ENCODE measurements at regions not wholly inside any gene's neighbourhood (a gene's known extent, or its start where the extent isn't known, plus 50 kb on each side); places are given as distances from the start of the nearest gene placed in this dataset.
"Not testable (repeated sequence)": the region's sequence is repeated elsewhere in the genome, so short reads cannot be mapped to it uniquely, and the experiment has no call there.

DNA sequence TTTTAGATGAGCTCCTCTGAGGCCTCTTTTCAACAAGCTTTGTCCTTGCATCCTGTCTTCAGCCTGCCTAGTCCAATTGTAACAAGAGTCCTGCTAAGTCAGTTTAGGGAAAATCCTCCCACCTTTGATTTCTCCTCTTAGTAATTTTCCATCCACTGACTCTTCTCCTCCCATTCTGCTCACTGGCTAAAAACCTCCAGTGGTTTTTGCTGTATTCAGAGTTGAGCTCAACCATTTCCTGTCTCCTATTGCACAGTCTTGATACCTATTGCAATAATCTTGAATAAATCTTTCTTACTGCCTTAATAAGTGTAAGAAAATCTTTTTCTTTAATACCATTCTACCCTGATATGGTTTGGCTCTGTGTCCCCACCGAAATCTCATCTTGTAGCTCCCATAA, 117.8 kb upstream of the ENPP6 start:
- TF ChIP-seq, protein P1, sequence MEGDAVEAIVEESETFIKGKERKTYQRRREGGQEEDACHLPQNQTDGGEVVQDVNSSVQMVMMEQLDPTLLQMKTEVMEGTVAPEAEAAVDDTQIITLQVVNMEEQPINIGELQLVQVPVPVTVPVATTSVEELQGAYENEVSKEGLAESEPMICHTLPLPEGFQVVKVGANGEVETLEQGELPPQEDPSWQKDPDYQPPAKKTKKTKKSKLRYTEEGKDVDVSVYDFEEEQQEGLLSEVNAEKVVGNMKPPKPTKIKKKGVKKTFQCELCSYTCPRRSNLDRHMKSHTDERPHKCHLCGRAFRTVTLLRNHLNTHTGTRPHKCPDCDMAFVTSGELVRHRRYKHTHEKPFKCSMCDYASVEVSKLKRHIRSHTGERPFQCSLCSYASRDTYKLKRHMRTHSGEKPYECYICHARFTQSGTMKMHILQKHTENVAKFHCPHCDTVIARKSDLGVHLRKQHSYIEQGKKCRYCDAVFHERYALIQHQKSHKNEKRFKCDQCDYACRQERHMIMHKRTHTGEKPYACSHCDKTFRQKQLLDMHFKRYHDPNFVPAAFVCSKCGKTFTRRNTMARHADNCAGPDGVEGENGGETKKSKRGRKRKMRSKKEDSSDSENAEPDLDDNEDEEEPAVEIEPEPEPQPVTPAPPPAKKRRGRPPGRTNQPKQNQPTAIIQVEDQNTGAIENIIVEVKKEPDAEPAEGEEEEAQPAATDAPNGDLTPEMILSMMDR (IDR thresholded peaks at IDR 0.05), result peak in 1 of 2 donors; percentile 4
- TF ChIP-seq EP300 (IDR thresholded peaks at IDR 0.05), result no peak
- WGBS, result 79% methylated on average over 1 of the region's 1 CpG
- H3K27me3 ChIP-seq, result no peaks in the 10 kb centered on the region
- H3K4me1 ChIP-seq, result peaks cover 18% of the 10 kb centered on the region
- H3K36me3 ChIP-seq, result no peaks in the 10 kb centered on the region
- H3K27ac ChIP-seq, result no peak overlapping the region
- no peak for DNase-seq (ENCODE audit: low spot score in 2 of 2)
- no peak overlapping the region for H3K4me3 ChIP-seq
- peaks cover 7% of the 10 kb centered on the region for H3K9me3 ChIP-seq

DNA sequence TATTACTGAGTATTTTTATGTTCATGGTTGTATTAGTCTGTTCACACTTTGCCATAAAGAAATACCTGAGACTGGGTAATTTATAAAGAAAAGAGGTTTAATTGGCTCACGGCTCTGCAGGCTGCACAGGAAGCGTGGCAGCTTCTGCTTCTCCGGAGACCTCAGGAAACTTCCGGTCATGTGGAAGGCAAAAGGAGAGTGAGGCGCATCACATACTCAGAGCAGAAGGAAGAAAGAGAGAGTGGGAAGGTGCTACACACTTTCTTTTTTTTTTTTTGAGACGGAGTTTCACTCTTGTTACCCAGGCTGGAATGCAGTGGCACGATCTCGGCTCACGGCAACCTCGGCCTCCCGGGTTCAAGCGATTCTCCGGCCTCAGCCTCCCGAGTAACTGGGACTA, 115.8 kb upstream of the ENPP6 start:
- 76% methylated on average over 14 of the region's 14 CpGs for WGBS
- not testable (repeated sequence) for H3K9me3 ChIP-seq; H3K27ac ChIP-seq; H3K36me3 ChIP-seq; H3K4me3 ChIP-seq; H3K27me3 ChIP-seq; DNase-seq (ENCODE audit: low spot score in 2 of 2)
- H3K4me1 ChIP-seq, result peaks cover 31% of the 10 kb centered on the region

DNA sequence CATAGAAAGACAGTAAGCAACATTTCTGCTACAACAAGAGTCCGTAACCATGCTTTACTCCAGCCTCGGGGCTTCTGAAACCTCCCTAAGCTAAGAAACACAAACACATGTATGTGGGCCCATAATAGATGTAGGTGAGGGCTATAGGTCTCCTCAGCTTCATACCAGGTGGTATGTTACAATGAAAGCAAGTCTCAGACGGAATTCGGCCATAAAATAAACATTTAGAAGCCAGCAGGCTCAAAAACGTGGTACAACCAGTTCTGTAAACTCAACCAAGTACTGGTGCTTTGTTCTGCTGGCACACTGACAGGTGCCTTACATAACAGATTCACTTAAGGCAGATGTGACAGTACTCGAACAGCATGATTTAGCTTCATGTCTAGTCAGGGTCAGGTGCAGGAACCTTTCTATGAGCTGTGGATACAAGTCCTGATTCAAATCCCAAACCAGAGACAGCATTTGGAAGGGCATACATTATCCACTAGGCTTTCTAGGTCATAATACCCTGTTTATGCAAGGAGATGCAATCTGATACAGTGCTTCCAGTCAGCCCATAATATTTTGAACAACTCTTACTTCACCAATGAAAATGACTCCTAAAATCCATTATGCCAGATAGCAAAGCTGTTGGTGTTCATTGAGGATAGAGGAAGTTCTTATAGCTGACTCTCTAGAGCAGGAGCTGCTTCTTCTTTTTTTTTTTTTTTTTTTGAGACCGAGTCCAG, 113.8 kb upstream of the ENPP6 start:
- Histone ChIP-seq H3K27ac (peak overlapping the region; percentile 81), H3K4me3 (no peak overlapping the region), H3K27me3 (no peaks in the 10 kb centered on the region), H3K36me3 (no peaks in the 10 kb centered on the region), H3K4me1 (peaks cover 43% of the 10 kb centered on the region), H3K9me3 (no peaks in the 10 kb centered on the region)
- TF ChIP-seq POLR2AphosphoS5 (IDR thresholded peaks at IDR 0.05), result peak in 1 of 3 donors; percentile 39
- TF ChIP-seq, protein P1 (IDR thresholded peaks at IDR 0.05), result no peak
- no peak for DNase-seq (ENCODE audit: low spot score in 2 of 2)
- 39% methylated on average over 7 of the region's 7 CpGs for WGBS

DNA sequence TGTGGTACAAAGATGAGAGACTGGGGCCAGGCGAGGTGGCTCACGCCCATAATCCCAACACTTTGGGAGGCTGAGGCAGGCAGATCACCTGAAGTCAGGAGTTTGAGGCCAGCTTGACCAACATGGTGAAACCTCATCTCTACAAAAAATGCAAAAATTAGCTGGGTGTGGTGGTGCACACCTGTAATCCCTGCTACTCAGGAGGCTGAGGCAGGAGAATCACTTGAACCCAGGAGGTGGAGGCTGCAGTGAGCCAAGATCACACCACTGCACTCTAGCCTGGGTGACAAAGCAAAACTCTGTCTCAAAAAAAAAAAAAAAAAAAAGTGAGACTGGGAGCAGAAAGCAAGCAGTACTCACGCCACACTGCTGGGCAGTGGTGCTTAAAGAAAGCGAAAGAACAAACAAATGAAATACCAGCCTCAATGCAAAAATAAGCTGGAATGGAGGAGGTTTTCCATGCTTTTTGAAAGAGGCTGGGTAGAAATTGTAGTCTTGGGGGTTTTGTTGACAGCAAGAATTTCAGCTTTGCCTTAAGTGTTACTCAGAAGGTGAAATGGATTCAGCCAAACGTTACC, 112.9 kb upstream of the ENPP6 start:
- peaks cover 43% of the 10 kb centered on the region for H3K4me1 ChIP-seq
- DNase-seq (ENCODE audit: low spot score in 2 of 2); H3K27me3 ChIP-seq; H3K4me3 ChIP-seq; H3K36me3 ChIP-seq; H3K9me3 ChIP-seq: not testable (repeated sequence)
- 79% methylated on average over 5 of the region's 5 CpGs for WGBS
- peak overlapping the region; percentile 81 for H3K27ac ChIP-seq

DNA sequence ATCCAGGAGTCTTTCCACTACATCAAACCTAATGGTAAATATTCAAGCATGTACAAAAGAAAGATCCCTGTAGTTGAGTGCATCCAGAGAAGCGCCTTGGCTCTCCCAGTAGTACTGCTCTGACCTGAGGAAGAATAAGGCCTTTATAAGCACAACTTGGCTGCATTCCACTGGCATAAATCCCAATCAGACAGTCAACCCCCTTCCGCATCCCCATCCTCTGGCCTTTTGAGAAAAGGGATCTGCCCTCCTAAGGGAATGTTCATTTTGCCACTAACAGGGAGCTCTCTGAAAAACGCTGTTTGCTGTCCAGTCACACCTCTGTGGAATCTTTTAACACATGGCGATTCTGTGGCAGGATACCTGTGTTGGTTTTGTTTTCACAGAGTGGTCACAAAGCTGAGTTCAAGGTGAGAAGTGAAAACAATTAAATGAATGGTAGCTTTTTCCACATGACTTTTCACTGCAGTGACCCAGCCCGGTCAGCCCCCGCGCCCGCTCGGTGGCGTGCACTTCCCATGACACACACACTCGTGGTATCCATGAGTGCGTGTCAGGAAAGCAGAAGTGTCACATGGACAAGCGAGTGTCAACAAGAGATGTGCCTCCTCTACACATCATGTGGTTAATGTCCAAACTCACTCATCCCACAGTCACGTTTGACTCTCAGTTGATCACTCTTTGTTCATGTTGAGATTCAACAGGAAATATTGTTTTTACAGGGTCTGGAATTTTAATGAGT, 112.2 kb upstream of the ENPP6 start:
- Histone ChIP-seq H3K4me3 (no peak overlapping the region), H3K4me1 (peaks cover 43% of the 10 kb centered on the region), H3K27me3 (no peaks in the 10 kb centered on the region), H3K9me3 (no peaks in the 10 kb centered on the region), H3K36me3 (no peaks in the 10 kb centered on the region), H3K27ac (peak overlapping the region; percentile 81)
- 78% methylated on average over 14 of the region's 14 CpGs for WGBS
- peak in 1 of 2 donors; percentile 76 for DNase-seq (ENCODE audit: low spot score in 2 of 2)
- TF ChIP-seq POLR2AphosphoS5 (IDR thresholded peaks at IDR 0.05), result peak in 1 of 3 donors; percentile 29
- no peak for TF ChIP-seq EP300 (IDR thresholded peaks at IDR 0.05)
- no peak for TF ChIP-seq POLR2A (IDR thresholded peaks at IDR 0.05)
- TF ChIP-seq, protein P1 (IDR thresholded peaks at IDR 0.05), result no peak

DNA sequence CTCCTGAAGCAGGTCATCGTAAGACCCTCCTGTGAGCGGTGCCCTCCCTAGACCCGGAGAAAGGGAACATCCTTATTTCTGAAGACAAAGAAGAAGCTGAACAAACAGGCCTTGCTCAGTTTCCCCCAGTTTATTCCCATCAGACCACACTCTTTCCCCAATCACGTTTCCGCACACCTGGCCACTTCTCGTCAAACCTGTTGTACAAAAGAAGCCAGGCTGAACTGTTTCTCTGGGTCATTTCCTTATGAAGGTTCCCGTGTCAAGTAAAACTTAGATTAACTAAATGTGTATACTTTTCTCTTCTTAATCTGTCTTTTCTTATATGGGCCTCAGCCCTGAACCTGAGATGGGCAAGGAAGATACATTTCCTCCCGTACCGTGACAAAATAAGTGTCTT, 111.6 kb upstream of the ENPP6 start:
- Histone ChIP-seq H3K9me3 (no peaks in the 10 kb centered on the region), H3K27ac (peak overlapping the region; percentile 81), H3K4me1 (peaks cover 43% of the 10 kb centered on the region), H3K4me3 (no peak overlapping the region), H3K27me3 (no peaks in the 10 kb centered on the region), H3K36me3 (no peaks in the 10 kb centered on the region)
- DNase-seq (ENCODE audit: low spot score in 2 of 2), result no peak
- 75% methylated on average over 9 of the region's 9 CpGs for WGBS
- TF ChIP-seq POLR2AphosphoS5 (IDR thresholded peaks at IDR 0.05) (no peak), EP300 (IDR thresholded peaks at IDR 0.05) (no peak), POLR2A (IDR thresholded peaks at IDR 0.05) (no peak)
- TF ChIP-seq, protein P1 (IDR thresholded peaks at IDR 0.05), result no peak

All from suprapubic skin (tissue), 4 donors.